ENCODE measurements at regions not wholly inside any gene's neighbourhood (a gene's known extent, or its start where the extent isn't known, plus 50 kb on each side); places are given as distances from the start of the nearest gene placed in this dataset.

DNA sequence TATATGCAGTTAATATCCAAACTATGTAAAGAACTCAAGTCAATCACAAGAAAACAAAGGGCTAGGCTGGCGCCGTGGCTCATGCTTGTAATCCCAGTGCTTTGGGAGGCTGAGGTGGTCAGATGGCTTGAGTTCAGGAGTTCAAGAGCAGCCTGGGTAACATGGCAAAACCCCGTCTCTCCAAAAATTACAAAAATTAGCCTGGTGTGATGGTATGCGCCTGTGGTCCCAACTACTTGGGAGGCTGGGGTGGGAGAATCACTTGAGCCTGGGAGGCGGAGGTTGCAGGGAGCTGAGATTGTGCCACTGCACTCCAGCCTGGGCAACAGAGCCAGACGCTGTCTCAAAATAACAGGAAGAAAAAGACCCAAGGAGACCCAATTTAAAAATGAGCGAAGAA is 91.9 kb upstream of the ALKAL2 start:
- TF ChIP-seq, protein P1, sequence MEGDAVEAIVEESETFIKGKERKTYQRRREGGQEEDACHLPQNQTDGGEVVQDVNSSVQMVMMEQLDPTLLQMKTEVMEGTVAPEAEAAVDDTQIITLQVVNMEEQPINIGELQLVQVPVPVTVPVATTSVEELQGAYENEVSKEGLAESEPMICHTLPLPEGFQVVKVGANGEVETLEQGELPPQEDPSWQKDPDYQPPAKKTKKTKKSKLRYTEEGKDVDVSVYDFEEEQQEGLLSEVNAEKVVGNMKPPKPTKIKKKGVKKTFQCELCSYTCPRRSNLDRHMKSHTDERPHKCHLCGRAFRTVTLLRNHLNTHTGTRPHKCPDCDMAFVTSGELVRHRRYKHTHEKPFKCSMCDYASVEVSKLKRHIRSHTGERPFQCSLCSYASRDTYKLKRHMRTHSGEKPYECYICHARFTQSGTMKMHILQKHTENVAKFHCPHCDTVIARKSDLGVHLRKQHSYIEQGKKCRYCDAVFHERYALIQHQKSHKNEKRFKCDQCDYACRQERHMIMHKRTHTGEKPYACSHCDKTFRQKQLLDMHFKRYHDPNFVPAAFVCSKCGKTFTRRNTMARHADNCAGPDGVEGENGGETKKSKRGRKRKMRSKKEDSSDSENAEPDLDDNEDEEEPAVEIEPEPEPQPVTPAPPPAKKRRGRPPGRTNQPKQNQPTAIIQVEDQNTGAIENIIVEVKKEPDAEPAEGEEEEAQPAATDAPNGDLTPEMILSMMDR (conservative IDR thresholded peaks at IDR 0.05), result no peak
- TF ChIP-seq EZH2 (IDR thresholded peaks at IDR 0.05; ENCODE audit: low read depth), result no peak
